NCI-H2029 (cell line): ENCODE measurements at regions not wholly inside any gene's neighbourhood (a gene's known extent, or its start where the extent isn't known, plus 50 kb on each side); places are given as distances from the start of the nearest gene placed in this dataset.
A peak's percentile ranks its signal among the peaks of the same experiment; 100 is the strongest.
"Not testable (repeated sequence)": the region's sequence is repeated elsewhere in the genome, so short reads cannot be mapped to it uniquely, and the experiment has no call there.

ENCODE experiments used
- DNase-seq: peaks from one replicate; lab custom pipeline; 2025; lab: John Stamatoyannopoulos, UW

- no peak for DNase-seq
Observed at GRCh38 chr12:73964641-73965040, 573.0 kb upstream of the ATXN7L3B start.

GRCh38 chr12:73973486-73973885, 564.1 kb upstream of the ATXN7L3B start:
- no peak for DNase-seq

- DNase-seq: no peak
Observed at GRCh38 chr12:73984552-73984951, 553.1 kb upstream of the ATXN7L3B start.

GRCh38 chr12:73991138-73991537, 546.5 kb upstream of the ATXN7L3B start:
- no peak for DNase-seq

GRCh38 chr12:73998894-73999293, 538.7 kb upstream of the ATXN7L3B start:
- no peak for DNase-seq

- DNase-seq: no peak
Observed at GRCh38 chr12:74015118-74015517, 522.5 kb upstream of the ATXN7L3B start.

- DNase-seq: not testable (repeated sequence)
Observed at GRCh38 chr12:74016324-74016723, 521.3 kb upstream of the ATXN7L3B start.

GRCh38 chr12:74018849-74019248, 518.8 kb upstream of the ATXN7L3B start:
- DNase-seq: no peak

GRCh38 chr12:74021937-74022336, 515.7 kb upstream of the ATXN7L3B start:
- DNase-seq: peak; percentile 29

- no peak for DNase-seq
Observed at GRCh38 chr12:74031045-74031444, 506.6 kb upstream of the ATXN7L3B start.

- DNase-seq: no peak
Observed at GRCh38 chr12:74033531-74033930, 504.1 kb upstream of the ATXN7L3B start.

GRCh38 chr12:74039138-74039537, 498.5 kb upstream of the ATXN7L3B start:
- not testable (repeated sequence) for DNase-seq

- DNase-seq: no peak
Observed at GRCh38 chr12:74043343-74043742, 494.3 kb upstream of the ATXN7L3B start.

GRCh38 chr12:74049348-74049747, 488.3 kb upstream of the ATXN7L3B start:
- DNase-seq: no peak

- no peak for DNase-seq
Observed at GRCh38 chr12:74051848-74052247, 485.8 kb upstream of the ATXN7L3B start.

GRCh38 chr12:74066476-74066875, 471.2 kb upstream of the ATXN7L3B start:
- DNase-seq: peak; percentile 44

- DNase-seq: no peak
Observed at GRCh38 chr12:74071182-74071581, 466.5 kb upstream of the ATXN7L3B start.

- no peak for DNase-seq
Observed at GRCh38 chr12:74076918-74077317, 460.7 kb upstream of the ATXN7L3B start.

GRCh38 chr12:74105434-74105833, 432.2 kb upstream of the ATXN7L3B start:
- no peak for DNase-seq

- no peak for DNase-seq
Observed at GRCh38 chr12:74108729-74109128, 428.9 kb upstream of the ATXN7L3B start.

GRCh38 chr12:74111688-74112360, 425.8 kb upstream of the ATXN7L3B start:
- DNase-seq: no peak

- DNase-seq: no peak
Observed at GRCh38 chr12:74119811-74120362, 417.7 kb upstream of the ATXN7L3B start.

GRCh38 chr12:74120644-74121043, 417.0 kb upstream of the ATXN7L3B start:
- no peak for DNase-seq

GRCh38 chr12:74129702-74130101, 407.9 kb upstream of the ATXN7L3B start:
- DNase-seq: no peak
